HG03565 (cell line): ENCODE measurements at regions not wholly inside any gene's neighbourhood (a gene's known extent, or its start where the extent isn't known, plus 50 kb on each side); places are given as distances from the start of the nearest gene placed in this dataset.
"Not testable (repeated sequence)": the region's sequence is repeated elsewhere in the genome, so short reads cannot be mapped to it uniquely, and the experiment has no call there.

Source experiments
- ATAC-seq: cut with Tn5 transposase; IDR thresholded peaks from one replicate; pipeline ENCODE4 v1.9.1; 2021; ENCODE audit warnings: mild to moderate bottlenecking, moderate library complexity; ENCODE audit not compliant: unreplicated experiment

- ATAC-seq, result no peak
These were observed 160.9 kb downstream of the ALG10B start for GRCh38 chr12:38477340-38478090.

DNA sequence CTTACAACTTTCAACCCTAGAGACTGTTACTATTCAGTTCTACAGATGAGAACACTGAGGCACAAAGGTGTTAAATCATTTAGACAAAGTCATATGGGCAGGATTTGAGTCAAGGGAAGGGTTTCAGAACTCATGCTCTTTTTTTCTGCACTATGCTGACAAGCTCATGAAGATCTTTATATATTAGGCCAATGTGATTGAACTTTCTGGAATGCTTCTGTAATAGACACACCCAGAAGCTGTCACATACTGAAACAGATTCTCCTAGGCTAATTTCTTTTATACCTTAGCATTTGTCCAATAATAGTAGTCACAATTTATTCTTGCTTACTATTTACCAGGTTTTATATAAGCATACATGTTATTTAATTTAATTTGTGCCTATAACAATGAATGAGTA, 164.0 kb downstream of the ALG10B start:
- no peak for ATAC-seq

- no peak for ATAC-seq
These were observed 168.4 kb downstream of the ALG10B start for GRCh38 chr12:38484821-38485449.

- ATAC-seq, result no peak
These were observed 172.3 kb downstream of the ALG10B start for GRCh38 chr12:38488866-38489265.

DNA sequence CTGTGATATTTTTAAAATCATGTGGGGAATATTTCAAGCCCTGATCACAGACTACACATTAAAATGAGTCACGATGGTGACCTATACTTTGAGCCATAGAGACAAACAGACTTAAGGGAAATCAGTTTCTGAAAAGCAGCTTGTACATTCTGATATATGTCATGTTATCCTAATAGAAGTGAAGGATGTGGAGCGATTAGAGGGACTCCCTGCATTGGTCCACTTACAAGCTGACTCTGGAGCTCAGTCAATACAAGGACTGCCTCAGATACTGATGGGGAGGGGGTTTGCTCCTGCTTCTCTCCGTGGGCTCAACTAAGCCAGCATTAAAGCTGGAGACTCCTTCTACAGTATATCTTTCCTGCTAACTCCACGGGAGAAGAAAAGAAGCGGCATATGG, 173.5 kb downstream of the ALG10B start:
- no peak for ATAC-seq

- no peak for ATAC-seq
These were observed 174.4 kb downstream of the ALG10B start for GRCh38 chr12:38490941-38491340.

DNA sequence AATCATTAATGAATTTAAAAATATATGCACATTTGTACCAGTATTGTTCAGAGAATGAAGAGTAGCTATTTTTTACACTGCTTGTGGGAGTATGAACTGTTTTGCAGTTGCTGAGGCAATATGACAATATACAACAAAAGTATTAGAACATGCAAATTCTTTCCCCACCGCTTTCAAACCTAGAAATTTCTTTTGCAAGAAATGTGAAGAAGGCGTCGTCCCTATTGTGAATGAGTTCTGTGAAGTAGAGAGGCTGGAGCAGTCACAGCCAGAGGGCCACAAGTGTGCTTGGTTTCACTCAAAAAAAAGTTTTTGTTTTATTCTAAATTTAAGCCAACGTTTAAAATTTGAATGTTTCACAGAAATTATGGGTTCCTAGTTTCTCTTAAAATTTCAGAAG, 184.9 kb downstream of the ALG10B start:
- ATAC-seq, result no peak

DNA sequence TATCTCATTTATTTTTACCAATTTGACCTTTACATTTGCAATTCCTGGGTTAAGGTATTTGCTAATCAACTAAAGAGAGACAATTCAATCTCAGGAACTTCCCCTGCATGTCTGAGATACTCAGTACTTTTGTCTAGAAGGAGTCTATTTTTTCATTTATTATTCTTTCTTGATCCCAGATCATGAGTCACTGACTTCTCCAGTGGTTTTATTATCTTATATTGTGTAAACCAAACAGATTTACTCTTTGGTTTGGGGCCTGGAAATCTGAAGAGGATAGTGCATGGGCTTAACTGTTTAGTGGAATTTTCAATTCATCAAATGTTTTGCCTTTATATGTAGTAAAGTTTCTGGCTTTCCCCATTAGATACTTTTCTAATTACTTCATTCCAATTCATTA, 185.4 kb downstream of the ALG10B start:
- ATAC-seq, result no peak

- ATAC-seq, result no peak
These were observed 185.8 kb downstream of the ALG10B start for GRCh38 chr12:38502415-38502814.

GRCh38 chr12:38507839-38508238, 191.3 kb downstream of the ALG10B start:
- ATAC-seq, result no peak

- ATAC-seq, result no peak
These were observed 191.7 kb downstream of the ALG10B start for GRCh38 chr12:38508246-38508645.

DNA sequence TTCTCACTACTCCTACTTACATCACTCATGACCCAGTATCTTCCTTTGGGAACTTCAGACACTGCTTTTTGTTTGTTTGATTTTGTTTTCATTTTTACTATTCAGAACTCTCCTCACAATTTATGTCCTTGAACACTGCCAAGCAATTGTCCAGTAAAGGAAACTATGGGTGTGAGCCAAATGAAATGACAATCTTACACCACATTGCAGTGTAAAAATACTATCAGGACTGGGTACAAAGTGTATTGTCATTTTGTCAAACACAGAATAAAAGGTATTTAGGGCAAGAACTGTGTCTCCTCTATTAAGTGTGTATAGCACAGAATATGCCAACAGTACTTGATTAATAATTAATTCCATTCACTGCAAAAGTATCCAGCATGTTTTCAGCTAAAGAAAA, 199.3 kb downstream of the ALG10B start:
- no peak for ATAC-seq

- no peak for ATAC-seq
These were observed 199.8 kb downstream of the ALG10B start for GRCh38 chr12:38516418-38516817.

DNA sequence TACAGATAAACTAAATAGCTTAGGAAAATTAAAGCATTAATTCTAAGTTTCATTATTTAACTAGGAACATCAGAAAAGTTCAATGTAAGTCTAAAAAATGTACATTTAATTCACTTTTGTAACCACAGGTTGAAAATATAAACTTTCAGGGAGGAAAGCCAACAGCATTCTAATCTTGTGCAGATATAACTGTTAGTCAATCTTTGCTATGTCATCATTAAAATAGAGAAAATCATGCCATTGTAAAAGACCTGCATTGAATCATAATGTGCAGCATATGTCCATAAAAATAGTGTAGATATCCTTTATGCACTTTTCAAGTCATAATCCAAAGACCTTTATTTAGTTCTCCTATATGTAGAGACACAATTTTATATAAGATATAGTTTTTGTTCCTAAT, 207.3 kb downstream of the ALG10B start:
- ATAC-seq, result no peak

- no peak for ATAC-seq
These were observed 211.1 kb downstream of the ALG10B start for GRCh38 chr12:38527631-38528030.

DNA sequence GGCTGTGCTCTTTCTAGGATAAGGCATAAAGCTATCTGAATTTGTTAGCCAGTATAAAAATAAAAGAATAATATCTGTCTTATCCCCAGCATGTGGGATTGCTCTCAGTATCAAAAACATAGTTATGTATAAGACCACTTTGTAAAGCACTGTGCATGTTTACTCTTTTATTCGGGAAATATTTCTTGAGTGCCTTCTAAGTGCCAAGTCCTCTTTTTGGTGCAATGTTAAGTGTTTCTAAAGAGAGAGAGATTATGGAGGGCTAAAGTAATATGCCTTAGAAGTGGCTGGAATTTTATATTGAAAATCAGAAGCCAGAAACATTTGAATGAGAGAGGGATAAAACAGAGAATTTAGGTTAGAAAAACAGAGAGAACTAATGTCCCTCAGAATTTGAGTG, 212.0 kb downstream of the ALG10B start:
- ATAC-seq, result no peak

GRCh38 chr12:38529281-38529680, 212.7 kb downstream of the ALG10B start:
- not testable (repeated sequence) for ATAC-seq

- no peak for ATAC-seq
These were observed 221.7 kb downstream of the ALG10B start for GRCh38 chr12:38538319-38538718.

DNA sequence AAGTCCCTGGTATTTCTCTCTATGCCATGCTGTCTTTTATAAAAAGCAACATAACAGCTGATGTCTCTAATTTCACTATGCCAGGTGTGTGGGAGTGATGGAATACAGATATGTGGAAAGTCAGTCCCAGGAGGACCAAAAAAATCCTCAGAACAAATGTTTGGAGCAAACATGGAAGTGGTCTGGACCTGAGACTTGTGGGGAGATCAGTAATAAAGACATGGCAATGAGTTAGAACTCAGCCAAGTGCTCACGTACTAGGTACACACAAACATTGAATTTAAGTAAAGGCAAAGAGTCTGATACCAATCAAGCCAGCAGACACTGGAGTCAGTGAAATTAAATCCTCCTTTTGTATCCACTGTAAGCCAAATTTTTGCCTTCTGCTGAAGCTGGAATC, 223.6 kb downstream of the ALG10B start:
- ATAC-seq, result no peak

- ATAC-seq, result no peak
These were observed 225.3 kb downstream of the ALG10B start for GRCh38 chr12:38541849-38542248.

- ATAC-seq, result no peak
These were observed 226.6 kb downstream of the ALG10B start for GRCh38 chr12:38543151-38543550.

DNA sequence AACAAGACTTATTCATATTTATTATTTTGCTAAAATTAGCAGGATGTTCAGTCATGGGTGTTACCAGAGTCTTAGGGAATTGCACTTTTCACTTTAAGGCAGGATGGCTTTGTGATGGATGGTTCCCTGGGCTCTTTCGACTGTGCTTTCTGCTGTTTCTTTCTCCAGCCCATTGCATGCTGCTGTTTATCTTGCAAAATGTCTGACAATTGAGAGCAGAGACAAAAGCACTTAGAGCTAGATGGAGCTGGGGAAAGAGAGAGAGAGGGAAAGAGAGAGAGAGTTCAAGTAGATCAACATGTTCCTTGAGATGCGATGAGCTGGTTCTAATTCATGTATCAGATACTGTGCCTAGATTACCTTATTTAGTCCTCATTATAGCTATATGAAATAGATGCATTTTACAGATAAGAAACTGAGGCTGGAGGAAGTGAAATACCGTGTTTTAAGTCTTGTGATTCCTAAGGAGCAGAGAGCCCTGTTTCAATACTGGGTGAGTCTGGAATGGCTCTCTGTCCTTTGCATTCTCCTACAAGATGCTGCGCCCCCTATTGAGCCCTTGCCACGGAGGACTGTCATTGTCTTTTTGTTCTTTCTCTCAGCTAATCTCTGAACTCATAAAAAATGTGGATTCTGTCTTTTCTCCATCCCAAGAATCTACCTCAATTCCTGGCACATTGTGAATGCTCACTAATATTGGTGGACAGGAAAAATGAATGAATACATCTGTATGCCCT, 227.9 kb downstream of the ALG10B start:
- ATAC-seq, result no peak
